ENCODE measurements at regions not wholly inside any gene's neighbourhood (a gene's known extent, or its start where the extent isn't known, plus 50 kb on each side); places are given as distances from the start of the nearest gene placed in this dataset.

DNA sequence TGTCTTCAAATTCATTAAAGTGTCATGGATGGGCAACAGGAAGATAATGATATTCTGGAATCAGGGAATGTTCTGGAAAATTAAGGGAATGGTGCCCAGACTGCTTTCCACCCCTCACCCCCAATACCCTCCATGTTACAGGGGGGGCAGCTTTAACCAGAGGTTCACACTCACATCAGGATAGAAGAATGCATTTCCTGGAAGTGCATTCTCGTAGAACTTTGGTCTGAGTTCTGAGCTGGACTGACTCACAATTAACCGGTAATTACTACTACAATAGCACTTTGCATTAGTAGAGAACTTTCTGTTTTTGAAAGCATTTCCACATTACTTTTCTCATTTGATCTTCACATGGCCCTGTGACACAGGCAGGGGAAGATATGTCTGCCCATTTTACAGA, 52.5 kb upstream of the SHISA3 start:
- H3K36me3 ChIP-seq (ENCODE audit: insufficient read depth, low read length): no peaks in the 10 kb centered on the region
- no peaks in the 10 kb centered on the region for H3K4me1 ChIP-seq (ENCODE audit: insufficient read depth, low read length, poor library complexity, severe bottlenecking)
- no peaks in the 10 kb centered on the region for H4K20me1 ChIP-seq (ENCODE audit: insufficient read depth, low read length, poor library complexity, severe bottlenecking)
- H3K4me2 ChIP-seq (ENCODE audit: low read depth, low read length, poor library complexity, severe bottlenecking): no peak overlapping the region
- no peaks in the 10 kb centered on the region for H3K79me2 ChIP-seq (ENCODE audit: insufficient read depth, low read length)
- no peaks in the 10 kb centered on the region for H3K9me2 ChIP-seq (replicated peaks; ENCODE audit: low read depth, low read length)
- TF ChIP-seq, protein P1, sequence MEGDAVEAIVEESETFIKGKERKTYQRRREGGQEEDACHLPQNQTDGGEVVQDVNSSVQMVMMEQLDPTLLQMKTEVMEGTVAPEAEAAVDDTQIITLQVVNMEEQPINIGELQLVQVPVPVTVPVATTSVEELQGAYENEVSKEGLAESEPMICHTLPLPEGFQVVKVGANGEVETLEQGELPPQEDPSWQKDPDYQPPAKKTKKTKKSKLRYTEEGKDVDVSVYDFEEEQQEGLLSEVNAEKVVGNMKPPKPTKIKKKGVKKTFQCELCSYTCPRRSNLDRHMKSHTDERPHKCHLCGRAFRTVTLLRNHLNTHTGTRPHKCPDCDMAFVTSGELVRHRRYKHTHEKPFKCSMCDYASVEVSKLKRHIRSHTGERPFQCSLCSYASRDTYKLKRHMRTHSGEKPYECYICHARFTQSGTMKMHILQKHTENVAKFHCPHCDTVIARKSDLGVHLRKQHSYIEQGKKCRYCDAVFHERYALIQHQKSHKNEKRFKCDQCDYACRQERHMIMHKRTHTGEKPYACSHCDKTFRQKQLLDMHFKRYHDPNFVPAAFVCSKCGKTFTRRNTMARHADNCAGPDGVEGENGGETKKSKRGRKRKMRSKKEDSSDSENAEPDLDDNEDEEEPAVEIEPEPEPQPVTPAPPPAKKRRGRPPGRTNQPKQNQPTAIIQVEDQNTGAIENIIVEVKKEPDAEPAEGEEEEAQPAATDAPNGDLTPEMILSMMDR (conservative IDR thresholded peaks at IDR 0.05; ENCODE audit: low read length): no peak
- TF ChIP-seq EZH2phosphoT487 (IDR thresholded peaks at IDR 0.05; ENCODE audit: borderline replicate concordance): no peak
- H3F3A ChIP-seq (ENCODE audit: low read depth): no peaks in the 10 kb centered on the region
- no peak overlapping the region for H3K9ac ChIP-seq (ENCODE audit: low read depth, low read length, poor library complexity, severe bottlenecking)
- H3K9me3 ChIP-seq (ENCODE audit: insufficient read depth, low read depth, low read length): no peaks in the 10 kb centered on the region
- no peak overlapping the region for H3K4me3 ChIP-seq (ENCODE audit: low read length, poor library complexity, severe bottlenecking)
- no peak overlapping the region for H2AFZ ChIP-seq (ENCODE audit: low read length)
- H3K27me3 ChIP-seq (ENCODE audit: insufficient read depth, low read length, poor library complexity, severe bottlenecking): no peaks in the 10 kb centered on the region

DNA sequence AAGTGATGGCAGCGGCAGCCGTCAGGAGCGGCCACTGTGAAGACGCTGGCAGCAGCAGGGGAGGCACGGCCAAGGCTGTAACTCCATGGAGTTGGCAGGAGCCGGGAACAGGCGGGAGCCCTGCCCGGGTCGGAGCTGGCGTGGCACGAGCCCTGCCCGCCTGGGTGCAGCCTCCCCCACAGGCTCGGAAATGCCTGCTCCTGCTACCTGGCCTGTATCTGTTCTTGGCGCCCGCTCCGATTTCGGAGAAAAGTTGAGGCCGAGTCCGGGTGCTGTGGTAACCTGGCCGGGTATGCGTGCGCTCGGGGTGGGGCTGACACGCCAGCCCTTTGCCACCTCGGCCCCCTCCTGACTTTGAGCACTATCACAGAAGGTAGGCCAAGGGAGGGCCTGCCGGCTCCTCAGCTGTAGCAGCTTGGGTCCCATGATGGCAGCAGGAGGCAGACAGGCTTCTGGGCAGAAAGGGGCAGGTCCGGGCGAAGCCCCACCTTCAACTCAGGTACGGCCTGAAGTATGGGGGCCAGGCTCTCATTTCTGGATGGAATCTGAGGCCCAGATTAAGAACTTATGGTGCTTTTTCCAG, 51.2 kb upstream of the SHISA3 start:
- Histone ChIP-seq H3K36me3 (ENCODE audit: insufficient read depth, low read length) (no peaks in the 10 kb centered on the region), H3K79me2 (ENCODE audit: insufficient read depth, low read length) (no peaks in the 10 kb centered on the region), H3K9ac (ENCODE audit: low read depth, low read length, poor library complexity, severe bottlenecking) (no peak overlapping the region), H3K27me3 (ENCODE audit: insufficient read depth, low read length, poor library complexity, severe bottlenecking) (no peaks in the 10 kb centered on the region), H3K4me2 (ENCODE audit: low read depth, low read length, poor library complexity, severe bottlenecking) (no peak overlapping the region), H4K20me1 (ENCODE audit: insufficient read depth, low read length, poor library complexity, severe bottlenecking) (no peaks in the 10 kb centered on the region), H3K9me3 (ENCODE audit: insufficient read depth, low read depth, low read length) (no peaks in the 10 kb centered on the region), H3F3A (ENCODE audit: low read depth) (no peaks in the 10 kb centered on the region), H2AFZ (ENCODE audit: low read length) (no peak overlapping the region), H3K4me1 (ENCODE audit: insufficient read depth, low read length, poor library complexity, severe bottlenecking) (no peaks in the 10 kb centered on the region), H3K4me3 (ENCODE audit: low read length, poor library complexity, severe bottlenecking) (no peak overlapping the region), H3K9me2 (replicated peaks; ENCODE audit: low read depth, low read length) (no peaks in the 10 kb centered on the region)
- TF ChIP-seq, protein P1 (conservative IDR thresholded peaks at IDR 0.05; ENCODE audit: low read length): no peak
- no peak for TF ChIP-seq EZH2phosphoT487 (IDR thresholded peaks at IDR 0.05; ENCODE audit: borderline replicate concordance)

DNA sequence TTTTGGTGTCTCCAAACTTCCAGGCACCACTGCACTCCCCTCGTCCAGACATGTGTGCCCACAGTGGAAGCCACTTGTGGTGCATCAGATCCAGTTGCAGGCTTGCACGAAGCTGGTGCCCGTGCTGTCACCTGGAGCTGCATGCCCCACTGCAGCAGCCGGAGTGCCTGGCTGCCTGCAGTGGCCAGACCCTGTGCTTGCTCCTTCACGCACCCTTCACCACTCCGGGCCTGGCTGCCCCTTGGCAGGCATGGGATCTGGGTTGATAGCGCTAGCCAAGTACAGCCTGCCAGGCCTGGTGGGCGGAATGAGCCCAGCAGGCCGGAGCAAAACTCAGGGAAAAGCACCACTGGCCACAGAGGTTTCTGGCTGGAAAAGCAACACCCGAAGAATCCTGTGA, 50.2 kb upstream of the SHISA3 start:
- Histone ChIP-seq H3K9me2 (replicated peaks; ENCODE audit: low read depth, low read length) (no peaks in the 10 kb centered on the region), H3K4me1 (ENCODE audit: insufficient read depth, low read length, poor library complexity, severe bottlenecking) (no peaks in the 10 kb centered on the region), H3K79me2 (ENCODE audit: insufficient read depth, low read length) (no peaks in the 10 kb centered on the region), H3K9me3 (ENCODE audit: insufficient read depth, low read depth, low read length) (no peaks in the 10 kb centered on the region), H3K9ac (ENCODE audit: low read depth, low read length, poor library complexity, severe bottlenecking) (no peak overlapping the region), H2AFZ (ENCODE audit: low read length) (no peak overlapping the region), H3K4me2 (ENCODE audit: low read depth, low read length, poor library complexity, severe bottlenecking) (no peak overlapping the region), H3K36me3 (ENCODE audit: insufficient read depth, low read length) (no peaks in the 10 kb centered on the region), H4K20me1 (ENCODE audit: insufficient read depth, low read length, poor library complexity, severe bottlenecking) (no peaks in the 10 kb centered on the region), H3F3A (ENCODE audit: low read depth) (no peaks in the 10 kb centered on the region), H3K4me3 (ENCODE audit: low read length, poor library complexity, severe bottlenecking) (no peak overlapping the region), H3K27me3 (ENCODE audit: insufficient read depth, low read length, poor library complexity, severe bottlenecking) (no peaks in the 10 kb centered on the region)
- TF ChIP-seq, protein P1 (conservative IDR thresholded peaks at IDR 0.05; ENCODE audit: low read length): no peak
- TF ChIP-seq EZH2phosphoT487 (IDR thresholded peaks at IDR 0.05; ENCODE audit: borderline replicate concordance): no peak
